PC-3 (cell line): ENCODE measurements at regions not wholly inside any gene's neighbourhood (a gene's known extent, or its start where the extent isn't known, plus 50 kb on each side); places are given as distances from the start of the nearest gene placed in this dataset.

Source experiments
- ATAC-seq: fragments of 200-7000 bp; cut with Tn5 transposase; 2 replicates; pipeline ENCODE4 v1.9.1; 2020; ENCODE audit warnings: mild to moderate bottlenecking, moderate library complexity
- BruUV-seq: library from RNA; stranded (reverse); fragments of 400-500 nt; replicated peaks from 2 replicates; lab custom pipeline; 2021; lab: Mats Ljungman, UMichigan
- CTCF ChIA-PET: fragments of 300-600 bp; sonication (Branson Sonifier 250); formaldehyde crosslinking; loops from one replicate; lab custom pipeline; 2022; ENCODE audit warnings: antibody characterized with exemption; lab: Charles Lee
- POLR2A ChIA-PET: fragments of 300-600 bp; sonication (Branson Sonifier 250); formaldehyde crosslinking; loops from one replicate; lab custom pipeline; 2022; ENCODE audit warnings: antibody characterized with exemption; ENCODE audit not compliant: unreplicated experiment; lab: Charles Lee
- DNase-seq: peaks from one replicate; pipeline ENCODE4 v3.0.0-alpha.2; 2015
- H2AFZ ChIP-seq: fragments of 300-600 bp; sonication (generic); 2 replicates; pipeline ENCODE4 v1.6.0; 2016; ENCODE audit warnings: antibody characterized with exemption, low read length
- H3F3A ChIP-seq: fragments of 300-600 bp; sonication (generic); one replicate; pipeline ENCODE4 v1.6.0; 2017; ENCODE audit warnings: antibody characterized with exemption, low read length, control low read depth, mild to moderate bottlenecking; ENCODE audit not compliant: unreplicated experiment
- H3K27ac ChIP-seq: fragments of 300-600 bp; sonication (generic); 2 replicates; pipeline ENCODE4 v1.5.1; 2016; ENCODE audit warnings: mild to moderate bottlenecking, low read length
- H3K27me3 ChIP-seq: fragments of 300-600 bp; sonication (generic); 2 replicates; pipeline ENCODE4 v1.6.1; 2016; ENCODE audit warnings: low read length, mixed read lengths
- H3K36me3 ChIP-seq: fragments of 300-600 bp; sonication (generic); 2 replicates; pipeline ENCODE4 v1.6.1; 2016; ENCODE audit warnings: low read depth, mixed run types, low read length, mixed read lengths
- H3K4me1 ChIP-seq: fragments of 300-600 bp; sonication (generic); 2 replicates; pipeline ENCODE4 v1.5.1; 2016; ENCODE audit warnings: low read length; ENCODE audit not compliant: insufficient read depth
- H3K4me2 ChIP-seq: fragments of 300-600 bp; sonication (generic); 2 replicates; pipeline ENCODE4 v1.6.0; 2016; ENCODE audit warnings: low read length
- H3K4me3 ChIP-seq: fragments of 300-600 bp; sonication (generic); 2 replicates; pipeline ENCODE4 v1.5.1; 2016; ENCODE audit warnings: mild to moderate bottlenecking, low read length, mixed read lengths
- H3K79me2 ChIP-seq: fragments of 300-600 bp; sonication (generic); 2 replicates; pipeline ENCODE4 v1.6.1; 2017; ENCODE audit warnings: low read length, mixed read lengths
- H3K9ac ChIP-seq: fragments of 300-600 bp; sonication (generic); 2 replicates; pipeline ENCODE4 v1.6.0; 2016; ENCODE audit warnings: mild to moderate bottlenecking, low read length
- H3K9me2 ChIP-seq: fragments of 300-600 bp; sonication (generic); replicated peaks from 2 replicates; pipeline ENCODE4 v1.6.1; 2016; ENCODE audit warnings: mixed run types, low read length, mixed read lengths
- H3K9me3 ChIP-seq: fragments of 300-600 bp; sonication (generic); 2 replicates; pipeline ENCODE4 v1.6.1; 2016; ENCODE audit warnings: low read length, mixed read lengths
- H4K20me1 ChIP-seq: fragments of 300-600 bp; sonication (generic); 2 replicates; pipeline ENCODE4 v1.6.1; 2016; ENCODE audit warnings: low read length, mixed read lengths
- CTCF ChIP-seq: fragments of 300-600 bp; sonication (generic); conservative IDR thresholded peaks from 2 replicates; pipeline ENCODE4 v1.5.1; 2017; ENCODE audit warnings: antibody characterized with exemption, low read depth, mild to moderate bottlenecking, low read length
- EZH2 ChIP-seq: fragments of 300-600 bp; sonication (generic); IDR thresholded peaks from one replicate; pipeline ENCODE4 v1.6.1; 2017; ENCODE audit warnings: antibody characterized with exemption, mild to moderate bottlenecking, low read length; ENCODE audit not compliant: unreplicated experiment
- EZH2phosphoT487 ChIP-seq: fragments of 300-600 bp; sonication (generic); IDR thresholded peaks from 2 replicates; pipeline ENCODE4 v1.6.1; 2018; ENCODE audit warnings: mild to moderate bottlenecking, antibody characterized with exemption, low read length, borderline replicate concordance
- intact Hi-C: fragments of 100-400 bp; cut with micrococcal nuclease; formaldehyde crosslinking; loops from 2 replicates; pipeline ENCODE4 v1.9.0; 2023

- Histone ChIP-seq H3K9me2 (no peaks in the 10 kb centered on the region), H3K9ac (no peak overlapping the region), H2AFZ (no peak overlapping the region), H3K27me3 (peaks cover 79% of the 10 kb centered on the region), H3K4me1 (no peaks in the 10 kb centered on the region), H4K20me1 (no peaks in the 10 kb centered on the region), H3K9me3 (no peaks in the 10 kb centered on the region), H3K4me3 (no peak overlapping the region), H3F3A (no peaks in the 10 kb centered on the region), H3K27ac (no peak overlapping the region), H3K79me2 (no peaks in the 10 kb centered on the region), H3K36me3 (no peaks in the 10 kb centered on the region), H3K4me2 (no peak overlapping the region)
- DNase-seq (no peak), ATAC-seq (no peak)
- BruUV-seq = no TSS peak
- TF ChIP-seq EZH2phosphoT487 (no peak), CTCF (no peak), EZH2 (no peak)
- POLR2A ChIA-PET = interaction anchor here (0.6 kb wide), 1 partner anchor 533 kb away, joined by 11 read pairs; no protein-coding TSS in a partner anchor
- intact Hi-C loops = no loop called here
- CTCF ChIA-PET = no interaction called here
Observed at GRCh38 chr20:48308232-48308781, 519.5 kb downstream of the PREX1 start.

GRCh38 chr20:48307277-48307676 is 520.5 kb downstream of the PREX1 start:
- H3K36me3 ChIP-seq = no peaks in the 10 kb centered on the region
- ATAC-seq (no peak), DNase-seq (no peak)
- H4K20me1 ChIP-seq = no peaks in the 10 kb centered on the region
- no peak overlapping the region for H2AFZ ChIP-seq
- H3K4me2 ChIP-seq = no peak overlapping the region
- no peaks in the 10 kb centered on the region for H3F3A ChIP-seq
- H3K27me3 ChIP-seq = peaks cover 81% of the 10 kb centered on the region
- BruUV-seq = no TSS peak
- ChIA-PET POLR2A (interaction anchor here (0.7 kb wide), 1 partner anchor 345 kb away, joined by 19 read pairs; no protein-coding TSS in a partner anchor), CTCF (interaction anchor here (0.6 kb wide), 2 partner anchors 115 to 313 kb away, joined by 4 to 6 read pairs; no protein-coding TSS in a partner anchor)
- H3K9me3 ChIP-seq = no peaks in the 10 kb centered on the region
- no peaks in the 10 kb centered on the region for H3K4me1 ChIP-seq
- intact Hi-C loops = no loop called here
- no peak for TF ChIP-seq EZH2phosphoT487
- no peak for TF ChIP-seq EZH2
- no peak for TF ChIP-seq CTCF
- no peaks in the 10 kb centered on the region for H3K9me2 ChIP-seq
- no peak overlapping the region for H3K27ac ChIP-seq
- no peak overlapping the region for H3K9ac ChIP-seq
- H3K4me3 ChIP-seq = no peak overlapping the region
- no peaks in the 10 kb centered on the region for H3K79me2 ChIP-seq

- no peak overlapping the region for H3K4me3 ChIP-seq
- H2AFZ ChIP-seq = no peak overlapping the region
- H3K9me2 ChIP-seq = no peaks in the 10 kb centered on the region
- H3K9ac ChIP-seq = no peak overlapping the region
- H3K27me3 ChIP-seq = peaks cover 44% of the 10 kb centered on the region
- ChIA-PET POLR2A (no interaction called here), CTCF (no interaction called here)
- no peaks in the 10 kb centered on the region for H4K20me1 ChIP-seq
- ATAC-seq (no peak), DNase-seq (no peak)
- peaks cover 13% of the 10 kb centered on the region for H3K4me1 ChIP-seq
- no peaks in the 10 kb centered on the region for H3K79me2 ChIP-seq
- H3K36me3 ChIP-seq = no peaks in the 10 kb centered on the region
- no peak overlapping the region for H3K27ac ChIP-seq
- no TSS peak for BruUV-seq
- H3K4me2 ChIP-seq = no peak overlapping the region
- intact Hi-C loops = no loop called here
- no peaks in the 10 kb centered on the region for H3F3A ChIP-seq
- H3K9me3 ChIP-seq = no peaks in the 10 kb centered on the region
- TF ChIP-seq CTCF = no peak
- TF ChIP-seq EZH2phosphoT487 = no peak
- no peak for TF ChIP-seq EZH2
Observed at GRCh38 chr20:48302844-48303542, 517.7 kb upstream of the SULF2 start.
